ENCODE measurements at regions not wholly inside any gene's neighbourhood (a gene's known extent, or its start where the extent isn't known, plus 50 kb on each side); places are given as distances from the start of the nearest gene placed in this dataset.

GRCh38 chr4:169807934-169808509, 50.3 kb upstream of the HPF1 start:
- DNase-seq, result no peak

All from NCI-H69 (cell line).